ENCODE measurements at regions not wholly inside any gene's neighbourhood (a gene's known extent, or its start where the extent isn't known, plus 50 kb on each side); places are given as distances from the start of the nearest gene placed in this dataset.

DNA sequence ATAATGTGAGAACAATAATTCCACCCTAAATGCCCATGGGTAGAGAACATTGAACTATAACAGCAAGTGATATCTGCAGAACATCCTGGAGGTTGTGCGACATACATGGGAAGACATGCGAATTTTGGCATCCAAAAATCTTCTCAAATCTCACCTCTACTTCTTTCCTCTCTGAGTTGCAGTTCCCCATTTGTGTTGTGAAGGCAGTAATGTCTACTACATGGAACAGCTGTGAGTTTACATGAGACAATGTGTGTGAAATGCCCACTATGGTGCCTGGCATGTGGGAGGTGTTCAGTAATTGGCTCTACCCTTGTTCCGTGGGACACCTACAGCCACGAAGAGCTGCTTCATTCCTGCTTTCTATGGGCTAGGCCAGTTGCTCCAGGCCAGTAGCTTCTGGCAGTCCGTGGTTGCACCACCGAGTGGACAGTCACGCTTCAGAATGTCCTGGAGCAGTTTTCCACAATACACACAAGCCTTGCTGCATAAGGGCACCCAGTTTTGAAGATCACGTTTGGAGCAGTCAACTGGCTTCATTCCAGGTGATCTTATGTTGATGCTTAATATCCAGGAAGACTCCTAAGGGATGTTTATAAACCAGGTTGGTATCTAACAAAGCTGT lies 297.7 kb downstream of the DEPDC1B start:
- DNase-seq: no peak
- TF ChIP-seq EZH2 (IDR thresholded peaks at IDR 0.05; ENCODE audit: borderline replicate concordance, insufficient read depth, low read depth, low read length, poor library complexity, severe bottlenecking): no peak
- TF ChIP-seq, protein P1, sequence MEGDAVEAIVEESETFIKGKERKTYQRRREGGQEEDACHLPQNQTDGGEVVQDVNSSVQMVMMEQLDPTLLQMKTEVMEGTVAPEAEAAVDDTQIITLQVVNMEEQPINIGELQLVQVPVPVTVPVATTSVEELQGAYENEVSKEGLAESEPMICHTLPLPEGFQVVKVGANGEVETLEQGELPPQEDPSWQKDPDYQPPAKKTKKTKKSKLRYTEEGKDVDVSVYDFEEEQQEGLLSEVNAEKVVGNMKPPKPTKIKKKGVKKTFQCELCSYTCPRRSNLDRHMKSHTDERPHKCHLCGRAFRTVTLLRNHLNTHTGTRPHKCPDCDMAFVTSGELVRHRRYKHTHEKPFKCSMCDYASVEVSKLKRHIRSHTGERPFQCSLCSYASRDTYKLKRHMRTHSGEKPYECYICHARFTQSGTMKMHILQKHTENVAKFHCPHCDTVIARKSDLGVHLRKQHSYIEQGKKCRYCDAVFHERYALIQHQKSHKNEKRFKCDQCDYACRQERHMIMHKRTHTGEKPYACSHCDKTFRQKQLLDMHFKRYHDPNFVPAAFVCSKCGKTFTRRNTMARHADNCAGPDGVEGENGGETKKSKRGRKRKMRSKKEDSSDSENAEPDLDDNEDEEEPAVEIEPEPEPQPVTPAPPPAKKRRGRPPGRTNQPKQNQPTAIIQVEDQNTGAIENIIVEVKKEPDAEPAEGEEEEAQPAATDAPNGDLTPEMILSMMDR (IDR thresholded peaks at IDR 0.05): no peak
- Histone ChIP-seq H3K9ac (ENCODE audit: low read length) (no peak overlapping the region), H2AFZ (ENCODE audit: insufficient read depth, low read depth, low read length, poor library complexity, severe bottlenecking) (no peak overlapping the region), H3K79me2 (ENCODE audit: control insufficient read depth, insufficient read depth, low read length) (no peaks in the 10 kb centered on the region), H3K27me3 (replicated peaks in 1 of 4; ENCODE audit: control extremely low read depth in 1 of 4, control insufficient read depth in 3 of 4, insufficient read depth in 4 of 4, low read length in 3 of 4) (no peaks in the 10 kb centered on the region), H3K9me3 (ENCODE audit: control extremely low read depth in 1 of 3, control insufficient read depth in 2 of 3, insufficient read depth in 1 of 3, low read length in 2 of 3) (no peaks in the 10 kb centered on the region), H3K36me3 (replicated peaks in 1 of 2; ENCODE audit: control extremely low read depth in 1 of 2, control insufficient read depth in 1 of 2, extremely low read depth in 1 of 2, insufficient read depth in 2 of 2, low read length in 1 of 2) (no peaks in the 10 kb centered on the region), H3K4me1 (ENCODE audit: control insufficient read depth in 2 of 2, insufficient read depth in 2 of 2, low read length in 2 of 2) (peaks cover 6 to 7% of the 10 kb centered on the region in 2 donors), H3K4me2 (replicated peaks; ENCODE audit: low read depth, low read length, poor library complexity, severe bottlenecking) (no peak overlapping the region), H3K27ac (ENCODE audit: low read length in 2 of 2) (no peak overlapping the region), H3K4me3 (ENCODE audit: control extremely low read depth in 1 of 5, extremely low read depth in 1 of 5, insufficient read depth in 1 of 5, low read depth in 2 of 5, low read length in 4 of 5) (no peak overlapping the region), H4K20me1 (ENCODE audit: control insufficient read depth, insufficient read depth, low read length, poor library complexity, severe bottlenecking) (no peaks in the 10 kb centered on the region)
- no peaks in the 10 kb centered on the region for H3K27me3 Mint-ChIP-seq
- ChIA-PET POLR2A (no interaction called here), CTCF (no interaction called here)
- peaks cover 23% of the 10 kb centered on the region for H3K4me1 Mint-ChIP-seq
- intact Hi-C loops (cut with micrococcal nuclease): no loop called here
- 97% methylated on average over 6 of the region's 8 CpGs for WGBS (ENCODE audit: insufficient coverage)
- no peak overlapping the region for H3K4me3 Mint-ChIP-seq
- ATAC-seq (ENCODE audit: low read depth): no peak
- no peak overlapping the region for H3K27ac Mint-ChIP-seq
- H3K9me3 Mint-ChIP-seq (ENCODE audit: insufficient read depth): no peaks in the 10 kb centered on the region

GRCh38 chr5:60401526-60401925 lies 298.4 kb downstream of the DEPDC1B start:
- H3K9me3 Mint-ChIP-seq (ENCODE audit: insufficient read depth): no peaks in the 10 kb centered on the region
- Histone ChIP-seq H3K9me3 (ENCODE audit: control extremely low read depth in 1 of 3, control insufficient read depth in 2 of 3, insufficient read depth in 1 of 3, low read length in 2 of 3) (no peaks in the 10 kb centered on the region), H2AFZ (ENCODE audit: insufficient read depth, low read depth, low read length, poor library complexity, severe bottlenecking) (no peak overlapping the region), H3K27me3 (replicated peaks in 1 of 4; ENCODE audit: control extremely low read depth in 1 of 4, control insufficient read depth in 3 of 4, insufficient read depth in 4 of 4, low read length in 3 of 4) (no peaks in the 10 kb centered on the region), H3K79me2 (ENCODE audit: control insufficient read depth, insufficient read depth, low read length) (no peaks in the 10 kb centered on the region), H3K27ac (ENCODE audit: low read length in 2 of 2) (no peak overlapping the region), H3K4me2 (replicated peaks; ENCODE audit: low read depth, low read length, poor library complexity, severe bottlenecking) (no peak overlapping the region), H4K20me1 (ENCODE audit: control insufficient read depth, insufficient read depth, low read length, poor library complexity, severe bottlenecking) (no peaks in the 10 kb centered on the region), H3K4me3 (ENCODE audit: control extremely low read depth in 1 of 5, extremely low read depth in 1 of 5, insufficient read depth in 1 of 5, low read depth in 2 of 5, low read length in 4 of 5) (no peak overlapping the region), H3K4me1 (ENCODE audit: control insufficient read depth in 2 of 2, insufficient read depth in 2 of 2, low read length in 2 of 2) (peaks cover 6 to 7% of the 10 kb centered on the region in 2 donors), H3K9ac (ENCODE audit: low read length) (no peak overlapping the region), H3K36me3 (replicated peaks in 1 of 2; ENCODE audit: control extremely low read depth in 1 of 2, control insufficient read depth in 1 of 2, extremely low read depth in 1 of 2, insufficient read depth in 2 of 2, low read length in 1 of 2) (no peaks in the 10 kb centered on the region)
- DNase-seq (no peak), ATAC-seq (ENCODE audit: low read depth) (no peak)
- intact Hi-C loops (cut with micrococcal nuclease): no loop called here
- H3K4me1 Mint-ChIP-seq: peaks cover 23% of the 10 kb centered on the region
- no peaks in the 10 kb centered on the region for H3K27me3 Mint-ChIP-seq
- no peak overlapping the region for H3K4me3 Mint-ChIP-seq
- POLR2A ChIA-PET: no interaction called here
- CTCF ChIA-PET: no interaction called here
- TF ChIP-seq EZH2 (IDR thresholded peaks at IDR 0.05; ENCODE audit: borderline replicate concordance, insufficient read depth, low read depth, low read length, poor library complexity, severe bottlenecking): no peak
- TF ChIP-seq, protein P1 (IDR thresholded peaks at IDR 0.05): no peak
- 94% methylated on average over 7 of the region's 7 CpGs for WGBS (ENCODE audit: insufficient coverage)
- no peak overlapping the region for H3K27ac Mint-ChIP-seq
